GM21717 (cell line): ENCODE measurements at regions not wholly inside any gene's neighbourhood (a gene's known extent, or its start where the extent isn't known, plus 50 kb on each side); places are given as distances from the start of the nearest gene placed in this dataset.

Source experiments
- ATAC-seq: cut with Tn5 transposase; IDR thresholded peaks from one replicate; pipeline ENCODE4 v1.9.1; 2021; ENCODE audit warnings: mild to moderate bottlenecking, moderate library complexity; ENCODE audit not compliant: unreplicated experiment

DNA sequence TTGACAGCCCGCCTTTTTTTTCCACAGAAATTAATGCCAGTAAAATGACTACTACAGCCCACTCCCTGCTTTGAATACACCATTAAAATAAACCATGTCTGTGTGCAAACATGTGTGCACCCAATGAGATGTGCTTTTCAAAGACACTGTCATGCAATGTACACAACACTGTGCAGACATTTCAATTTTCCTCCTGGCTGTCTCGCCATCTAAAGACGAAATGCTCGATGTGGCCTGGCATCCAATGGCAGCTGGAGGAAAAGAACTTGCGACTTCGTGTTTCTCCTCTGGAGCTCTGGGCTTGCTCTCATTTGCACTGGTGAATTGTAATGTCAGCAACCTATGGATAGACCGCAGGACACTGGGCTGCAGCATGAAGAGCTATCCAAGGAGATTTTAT, 147.0 kb upstream of the NAV2 start:
- no peak for ATAC-seq

DNA sequence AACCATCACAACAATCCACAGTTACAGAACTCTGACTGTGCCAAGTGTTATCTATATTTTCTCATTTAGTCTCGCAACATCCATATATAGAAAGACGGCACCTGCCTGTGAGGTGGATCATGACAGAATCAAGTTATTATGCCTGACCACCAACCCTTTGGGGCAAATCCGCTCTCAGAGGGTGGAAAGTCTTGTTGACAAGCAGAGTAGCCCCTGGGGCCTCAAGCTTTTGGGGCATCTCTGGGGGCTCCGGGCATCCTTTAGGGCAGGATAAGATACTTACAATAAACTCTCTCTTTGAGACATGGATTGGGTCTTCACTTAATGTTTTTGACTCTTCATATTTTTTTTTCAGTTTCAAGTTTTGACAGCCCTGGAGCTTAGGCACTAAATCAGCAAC, 150.5 kb upstream of the NAV2 start:
- ATAC-seq = no peak

- no peak for ATAC-seq
Measured at GRCh38 chr11:19561011-19561410, 151.6 kb upstream of the NAV2 start.

DNA sequence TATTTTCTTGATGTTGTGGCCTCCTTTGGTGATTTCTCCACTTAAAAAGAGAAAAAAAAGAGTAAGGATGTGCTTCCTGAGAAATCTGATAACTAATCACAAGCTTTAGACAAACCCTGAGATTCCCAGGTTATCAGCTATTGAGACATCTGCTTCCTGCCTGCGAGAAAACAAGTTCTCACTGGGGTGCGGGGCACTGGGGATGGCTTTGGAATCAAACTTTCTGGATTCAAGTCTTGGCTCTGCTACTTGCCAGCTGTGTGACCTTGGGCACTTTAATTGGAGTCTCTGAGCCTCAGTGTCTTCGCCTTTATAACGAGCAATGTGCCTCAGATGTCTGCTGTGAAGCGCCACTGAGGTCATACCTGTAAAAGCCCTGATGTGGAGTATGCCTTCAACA, 152.5 kb upstream of the NAV2 start:
- no peak for ATAC-seq

DNA sequence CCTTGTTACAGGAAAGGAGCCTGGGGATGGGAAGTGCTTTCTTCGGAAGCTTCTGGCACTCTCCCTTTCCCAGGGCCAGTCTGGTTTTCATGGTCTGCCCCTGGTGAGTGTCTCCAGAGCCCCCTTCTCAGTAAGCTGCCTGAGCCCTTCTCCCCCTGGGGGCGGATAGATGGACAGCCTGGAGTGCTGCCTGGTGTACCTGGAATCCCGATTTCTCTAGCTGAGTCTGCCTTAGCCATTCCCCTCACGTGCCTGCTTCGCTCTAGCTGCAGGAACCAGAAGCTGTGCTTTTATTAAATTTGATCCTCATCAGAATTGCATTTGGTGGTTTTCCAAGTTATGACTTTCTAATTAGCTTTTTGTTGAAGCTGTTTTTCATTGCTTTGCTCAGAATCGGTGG, 152.9 kb upstream of the NAV2 start:
- ATAC-seq = no peak

DNA sequence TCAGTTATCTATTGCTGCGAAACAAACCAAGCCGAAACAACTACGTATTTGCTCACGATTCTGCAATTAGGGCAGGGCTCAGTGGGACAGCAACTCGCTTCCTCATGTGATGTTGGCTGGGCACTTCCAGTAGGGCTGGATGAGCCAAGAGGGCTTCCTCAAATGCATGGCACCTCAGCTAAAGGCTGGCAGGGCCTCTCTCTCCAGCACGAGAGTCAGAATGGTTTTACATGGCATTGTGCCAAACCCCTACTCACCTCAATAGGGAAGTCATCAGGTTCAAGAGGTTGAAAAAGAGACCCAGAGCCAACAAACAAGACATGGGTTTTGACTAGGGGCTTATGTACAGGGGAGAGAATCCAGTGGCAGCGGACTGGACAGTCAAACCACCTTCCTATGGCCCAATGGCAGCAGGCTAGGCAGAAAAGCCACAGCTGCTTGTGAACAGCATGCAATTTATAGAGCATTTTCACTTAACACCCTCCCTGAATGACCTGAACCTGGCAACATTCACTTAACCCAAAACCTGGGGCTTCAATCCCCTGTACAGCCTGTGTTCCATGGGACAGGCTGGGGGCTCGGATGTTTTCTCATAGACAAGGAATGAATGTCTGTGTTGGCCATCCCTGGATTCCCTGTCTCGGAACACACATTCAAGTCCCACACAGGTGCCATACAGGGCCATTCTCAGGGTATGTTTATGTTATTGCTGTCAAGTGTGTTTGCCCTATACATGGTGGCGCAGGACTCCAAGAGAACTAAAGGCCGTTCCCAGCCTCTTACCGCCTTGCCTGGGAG, 154.2 kb upstream of the NAV2 start:
- ATAC-seq = no peak

- ATAC-seq = no peak
Measured at GRCh38 chr11:19557720-19558140, 154.9 kb upstream of the NAV2 start.

GRCh38 chr11:19557185-19557584, 155.5 kb upstream of the NAV2 start:
- ATAC-seq = no peak

GRCh38 chr11:19555266-19555665, 157.4 kb upstream of the NAV2 start:
- no peak for ATAC-seq

DNA sequence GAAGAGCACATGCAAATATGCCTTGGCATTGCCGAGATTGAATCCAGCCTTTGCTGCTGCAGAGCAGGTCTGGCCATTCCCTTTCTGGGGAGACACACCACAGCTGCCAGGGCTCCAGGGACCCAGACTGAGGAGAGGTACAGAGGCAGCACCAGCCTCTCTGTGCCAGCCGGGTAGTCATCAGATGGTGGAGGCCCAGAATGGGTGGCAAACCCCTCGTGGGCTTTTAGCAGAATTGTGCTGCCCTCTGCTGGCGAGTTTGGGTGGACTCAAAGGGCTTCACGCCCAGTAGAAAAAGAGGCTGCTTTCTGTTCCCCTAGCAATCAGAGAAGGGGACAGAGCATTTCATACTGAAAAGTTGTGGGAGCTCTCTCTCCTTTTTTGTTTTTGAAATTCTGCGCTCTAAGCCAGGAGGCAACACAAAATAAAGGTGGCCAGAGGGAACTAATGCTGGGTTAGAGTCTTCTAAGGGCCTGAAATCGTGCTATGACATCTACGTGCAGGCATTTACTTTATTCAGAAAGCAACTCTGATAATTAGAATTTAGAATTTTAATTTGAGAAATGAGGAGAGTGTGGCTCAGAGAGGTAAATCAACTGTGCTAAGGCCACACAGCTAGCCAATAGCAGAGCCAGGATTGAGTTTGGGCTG, 158.8 kb upstream of the NAV2 start:
- ATAC-seq = no peak

DNA sequence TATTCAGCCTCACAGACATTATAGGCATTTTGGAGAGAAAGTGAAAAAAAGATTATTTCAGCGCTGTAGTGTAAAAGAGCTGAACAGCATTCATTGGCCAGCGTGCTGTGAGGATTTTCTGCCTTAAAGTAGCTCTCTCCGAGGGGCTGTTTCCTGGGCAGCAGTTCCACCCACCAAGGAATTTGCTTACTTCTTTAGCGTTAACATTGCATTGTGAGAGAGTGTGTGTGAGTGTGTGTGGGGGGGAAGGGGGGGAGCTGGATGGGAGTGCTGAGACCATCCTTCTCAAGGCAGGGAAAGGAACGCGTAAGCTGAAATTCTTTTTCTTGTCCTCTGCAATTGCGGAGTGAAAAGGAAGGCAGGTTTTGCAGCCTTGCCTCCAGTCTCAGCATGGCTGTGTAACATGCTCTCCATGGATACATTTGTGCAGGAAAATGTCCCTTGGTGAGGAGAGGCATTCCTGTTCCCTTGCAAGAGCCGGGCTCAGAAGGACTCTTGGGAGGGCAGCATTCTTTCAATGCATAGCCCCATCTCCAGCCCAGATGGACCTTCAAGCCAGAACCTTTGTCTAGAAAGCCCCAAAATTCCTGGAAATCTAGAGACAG, 159.9 kb upstream of the NAV2 start:
- no peak for ATAC-seq

GRCh38 chr11:19552161-19552560, 160.5 kb upstream of the NAV2 start:
- no peak for ATAC-seq

- ATAC-seq = peak; percentile 74
Measured at GRCh38 chr11:19551457-19551856, 161.2 kb upstream of the NAV2 start.

DNA sequence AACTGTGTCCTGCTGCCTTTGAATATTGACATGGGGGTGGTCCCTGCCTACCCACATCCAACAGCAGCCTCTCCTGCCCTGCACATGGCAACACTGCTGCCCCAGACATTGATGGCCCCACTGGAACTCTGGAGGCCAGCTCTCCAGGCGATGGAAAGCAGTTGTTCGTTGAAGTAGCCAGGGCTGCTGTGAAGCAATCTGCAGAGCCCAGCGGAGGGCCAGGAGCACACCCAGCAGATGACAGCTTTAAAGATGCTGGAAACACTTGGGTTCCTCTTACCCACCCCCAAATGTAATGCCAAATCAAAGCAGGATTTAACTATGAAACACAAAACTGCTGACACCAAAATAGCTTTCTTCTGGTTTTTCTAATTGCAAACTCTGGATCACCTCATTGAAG, 165.6 kb upstream of the NAV2 start:
- ATAC-seq = no peak

- ATAC-seq = no peak
Measured at GRCh38 chr11:19546325-19546724, 166.3 kb upstream of the NAV2 start.

DNA sequence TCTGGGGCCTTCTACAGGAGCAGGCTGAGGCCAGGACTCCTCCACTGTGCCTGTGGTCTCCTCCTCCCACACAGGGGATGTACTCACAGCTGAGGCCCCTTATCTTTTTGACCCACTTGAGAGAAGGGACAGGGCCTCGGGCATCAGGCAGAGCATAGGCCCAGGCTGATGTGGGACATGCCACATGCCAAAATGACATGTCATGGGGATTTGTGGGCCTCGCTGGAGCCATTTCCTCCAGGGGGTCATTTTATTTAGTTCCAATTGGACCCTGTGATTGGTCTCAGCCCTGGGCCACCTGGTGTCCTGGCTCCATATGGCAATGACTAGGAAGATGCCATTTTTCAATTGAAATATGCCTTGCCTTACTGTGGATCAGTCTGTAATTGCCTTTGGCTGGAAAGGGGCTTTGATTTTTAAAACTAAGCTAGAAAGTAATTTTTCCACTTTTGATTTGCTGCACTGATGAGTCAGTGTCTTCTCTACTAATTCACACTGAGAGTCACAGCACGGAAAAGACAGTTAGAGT, 171.1 kb upstream of the NAV2 start:
- ATAC-seq = no peak

DNA sequence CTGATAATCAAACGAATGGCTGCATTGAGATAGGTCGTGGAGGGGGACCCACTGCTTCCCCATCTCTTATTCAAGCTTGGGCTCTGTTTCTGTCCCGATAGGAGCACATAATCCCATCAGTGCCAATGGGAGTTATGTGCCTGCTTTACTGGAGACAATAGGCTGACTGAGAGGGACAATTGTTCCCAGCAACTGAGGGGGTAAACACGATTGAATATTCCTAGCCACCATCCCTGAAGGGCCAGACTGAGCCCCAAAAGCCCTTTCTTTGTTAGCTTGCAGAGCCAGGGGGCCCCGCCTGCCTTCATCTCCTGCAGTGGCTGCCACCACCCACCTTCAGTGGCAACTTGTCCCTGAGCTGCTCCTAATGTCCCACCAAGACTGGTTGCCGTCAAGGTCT, 172.8 kb upstream of the NAV2 start:
- ATAC-seq = no peak

GRCh38 chr11:19537803-19538453, 174.7 kb upstream of the NAV2 start:
- ATAC-seq = no peak

DNA sequence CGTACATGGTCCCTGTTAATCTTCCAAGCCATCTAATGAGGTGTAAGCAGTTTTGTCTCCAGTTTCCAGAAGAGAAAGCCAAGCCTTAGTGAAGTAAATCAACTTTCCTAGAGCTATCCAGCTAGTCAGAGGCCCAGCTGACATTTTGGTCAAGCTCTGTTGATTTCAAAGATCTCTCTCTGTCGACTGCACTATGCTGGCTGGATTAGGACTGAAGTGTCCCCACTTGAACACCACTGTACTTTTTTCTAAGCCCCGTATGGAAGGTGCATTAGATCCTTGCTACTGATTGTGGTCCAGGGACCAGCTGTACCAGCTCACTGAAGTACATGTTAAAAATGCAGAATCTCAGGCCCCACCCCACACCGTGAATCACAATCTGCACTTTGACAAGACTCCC, 176.5 kb upstream of the NAV2 start:
- ATAC-seq = no peak

DNA sequence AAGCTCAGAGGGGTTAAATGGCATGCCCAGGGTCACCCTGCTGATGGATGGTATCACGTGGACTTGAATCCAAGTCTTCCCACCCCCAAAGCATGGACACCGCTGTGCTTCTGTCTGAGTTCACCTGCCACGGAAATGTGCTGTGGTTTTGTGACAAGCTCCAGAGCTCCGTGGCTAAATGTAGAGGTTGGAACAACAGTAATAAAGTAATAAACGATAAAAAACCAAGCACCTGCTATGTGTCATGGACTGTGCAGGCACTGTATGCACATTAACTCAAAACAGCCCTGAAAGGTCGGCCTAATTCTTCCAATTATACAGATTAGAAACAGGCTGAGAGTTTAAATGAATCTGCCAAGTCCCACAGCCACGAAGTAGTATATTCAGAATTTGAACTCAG, 182.1 kb upstream of the NAV2 start:
- no peak for ATAC-seq

GRCh38 chr11:19526119-19526518, 186.5 kb upstream of the NAV2 start:
- no peak for ATAC-seq
